SK-N-SH treated with all-trans-retinoic acid at 6 μM for 48 hours (cell line): ENCODE measurements at regions not wholly inside any gene's neighbourhood (a gene's known extent, or its start where the extent isn't known, plus 50 kb on each side); places are given as distances from the start of the nearest gene placed in this dataset.

ENCODE experiments used
- ATAC-seq: fragments of 200-7000 bp; cut with Tn5 transposase; 3 replicates; pipeline ENCODE4 v1.9.1; 2020; ENCODE audit warnings: mild to moderate bottlenecking, moderate library complexity
- BACH2 ChIP-seq: fragments of 250-450 bp; sonication (Bioruptor Pico); IDR thresholded peaks from 2 replicates; pipeline ENCODE4 v1.9.0; 2021; ENCODE audit warnings: mild to moderate bottlenecking, borderline replicate concordance
- CSDC2 ChIP-seq: fragments of 250-450 bp; sonication (Bioruptor Pico); IDR thresholded peaks from 2 replicates; pipeline ENCODE4 v1.5.0; 2020; ENCODE audit warnings: mild to moderate bottlenecking, moderate library complexity
- ESRRG ChIP-seq: fragments of 250-450 bp; sonication (Bioruptor Pico); IDR thresholded peaks from 2 replicates; pipeline ENCODE4 v1.6.1; 2021; ENCODE audit warnings: mild to moderate bottlenecking
- GLIS3 ChIP-seq: fragments of 250-450 bp; sonication (Bioruptor Pico); IDR thresholded peaks from 2 replicates; pipeline ENCODE4 v1.5.0; 2020; ENCODE audit warnings: mild to moderate bottlenecking, moderate library complexity
- ISL1 ChIP-seq: fragments of 250-450 bp; sonication (Bioruptor Pico); IDR thresholded peaks from 2 replicates; pipeline ENCODE4 v2.1.2; 2022; ENCODE audit warnings: mild to moderate bottlenecking, moderate library complexity
- OSR1 ChIP-seq: fragments of 250-450 bp; sonication (Bioruptor Pico); IDR thresholded peaks from 2 replicates; pipeline ENCODE4 v1.8.0; 2022; ENCODE audit warnings: moderate library complexity, mild to moderate bottlenecking, inconsistent platforms
- PPARA ChIP-seq: fragments of 250-450 bp; sonication (Bioruptor Pico); IDR thresholded peaks from 2 replicates; pipeline ENCODE4 v1.5.0; 2020; ENCODE audit warnings: mild to moderate bottlenecking, borderline replicate concordance
- RARB ChIP-seq: fragments of 250-450 bp; sonication (Bioruptor Pico); IDR thresholded peaks from 2 replicates; pipeline ENCODE4 v1.8.0; 2021; ENCODE audit warnings: mild to moderate bottlenecking, moderate library complexity
- SNAI2 ChIP-seq: fragments of 250-450 bp; sonication (Bioruptor Pico); IDR thresholded peaks from 2 replicates; pipeline ENCODE4 v1.5.0; 2020; ENCODE audit warnings: mild to moderate bottlenecking, moderate library complexity
- TCF4 ChIP-seq: fragments of 250-450 bp; sonication (Bioruptor Pico); IDR thresholded peaks from 2 replicates; pipeline ENCODE4 v1.8.0; 2021; ENCODE audit warnings: mild to moderate bottlenecking, moderate library complexity, borderline replicate concordance
- TOX ChIP-seq: fragments of 250-450 bp; sonication (Bioruptor Pico); IDR thresholded peaks from 2 replicates; pipeline ENCODE4 v1.8.0; 2021; ENCODE audit warnings: mild to moderate bottlenecking, moderate library complexity, borderline replicate concordance
- ZC3H10 ChIP-seq: fragments of 250-450 bp; sonication (Bioruptor Pico); IDR thresholded peaks from 2 replicates; pipeline ENCODE4 v1.5.1; 2021; ENCODE audit warnings: mild to moderate bottlenecking, moderate library complexity
- ZFP3 ChIP-seq: fragments of 250-450 bp; sonication (Bioruptor Pico); IDR thresholded peaks from 2 replicates; pipeline ENCODE4 v1.5.0; 2020; ENCODE audit warnings: mild to moderate bottlenecking, moderate library complexity
- ZFP30 ChIP-seq: fragments of 450-650 bp; formaldehyde crosslinking; IDR thresholded peaks from 2 replicates; pipeline ENCODE4 v1.5.0; 2022; ENCODE audit warnings: mild to moderate bottlenecking, moderate library complexity
- ZNF565 ChIP-seq: fragments of 450-650 bp; formaldehyde crosslinking; conservative IDR thresholded peaks from 2 replicates; pipeline ENCODE4 v1.5.0; 2020; ENCODE audit warnings: low read depth, mild to moderate bottlenecking, moderate library complexity
- ZNF70 ChIP-seq: fragments of 450-650 bp; formaldehyde crosslinking; IDR thresholded peaks from 2 replicates; pipeline ENCODE4 v1.5.0; 2020; ENCODE audit warnings: mild to moderate bottlenecking, moderate library complexity
- ZNF8 ChIP-seq: fragments of 450-650 bp; formaldehyde crosslinking; IDR thresholded peaks from 2 replicates; pipeline ENCODE4 v1.5.0; 2020; ENCODE audit warnings: mild to moderate bottlenecking, moderate library complexity
- TF ChIP-seq, protein P1 (sequence below): fragments of 250-450 bp; sonication (Bioruptor Pico); IDR thresholded peaks from 2 replicates; pipeline ENCODE4 v1.8.0; 2021; ENCODE audit warnings: low read depth, mild to moderate bottlenecking, moderate library complexity, borderline replicate concordance
- TF ChIP-seq, protein P2 (sequence below): fragments of 250-450 bp; sonication (Bioruptor Pico); IDR thresholded peaks from 2 replicates; pipeline ENCODE4 v1.5.1; 2020; ENCODE audit warnings: low read depth, mild to moderate bottlenecking, moderate library complexity
- TF ChIP-seq, protein P3 (sequence below): fragments of 250-450 bp; sonication (Bioruptor Pico); IDR thresholded peaks from 2 replicates; pipeline ENCODE4 v1.5.1; 2021; ENCODE audit warnings: mild to moderate bottlenecking, moderate library complexity
- TF ChIP-seq, protein P4 (sequence below): fragments of 250-450 bp; sonication (Bioruptor Pico); IDR thresholded peaks from 2 replicates; pipeline ENCODE4 v1.8.0; 2020; ENCODE audit warnings: mild to moderate bottlenecking, moderate library complexity, borderline replicate concordance
- TF ChIP-seq, protein P5 (sequence below): fragments of 250-450 bp; sonication (Bioruptor Pico); IDR thresholded peaks from 2 replicates; pipeline ENCODE4 v1.5.0; 2020; ENCODE audit warnings: mild to moderate bottlenecking, moderate library complexity

DNA sequence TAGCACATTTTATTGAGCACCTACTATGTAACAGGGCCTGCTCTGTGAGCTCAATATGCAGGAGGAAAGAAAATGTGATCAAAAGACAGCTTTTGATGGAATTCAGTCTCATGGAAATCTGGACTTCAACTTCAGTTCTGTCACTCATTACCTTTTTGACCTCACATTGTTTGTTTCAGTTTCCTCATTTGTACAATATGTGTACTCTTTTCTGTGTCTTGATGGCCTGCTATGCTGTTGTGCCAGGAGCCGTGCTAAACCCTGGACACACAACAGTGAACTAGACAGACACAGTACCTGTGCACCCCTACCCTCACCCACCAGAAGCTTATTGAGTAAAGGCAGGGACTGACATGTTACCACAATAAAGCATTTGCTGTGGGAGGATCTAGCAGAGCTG lies 162.9 kb upstream of the FGGY start:
- TF ChIP-seq RARB (CRISPR knock-in tag), result no peak
- TF ChIP-seq ESRRG (CRISPR knock-in tag), result no peak
- no peak for TF ChIP-seq ZC3H10 (CRISPR knock-in tag)
- no peak for TF ChIP-seq GLIS3 (CRISPR knock-in tag)
- no peak for TF ChIP-seq TOX (CRISPR knock-in tag)
- TF ChIP-seq, protein P1, sequence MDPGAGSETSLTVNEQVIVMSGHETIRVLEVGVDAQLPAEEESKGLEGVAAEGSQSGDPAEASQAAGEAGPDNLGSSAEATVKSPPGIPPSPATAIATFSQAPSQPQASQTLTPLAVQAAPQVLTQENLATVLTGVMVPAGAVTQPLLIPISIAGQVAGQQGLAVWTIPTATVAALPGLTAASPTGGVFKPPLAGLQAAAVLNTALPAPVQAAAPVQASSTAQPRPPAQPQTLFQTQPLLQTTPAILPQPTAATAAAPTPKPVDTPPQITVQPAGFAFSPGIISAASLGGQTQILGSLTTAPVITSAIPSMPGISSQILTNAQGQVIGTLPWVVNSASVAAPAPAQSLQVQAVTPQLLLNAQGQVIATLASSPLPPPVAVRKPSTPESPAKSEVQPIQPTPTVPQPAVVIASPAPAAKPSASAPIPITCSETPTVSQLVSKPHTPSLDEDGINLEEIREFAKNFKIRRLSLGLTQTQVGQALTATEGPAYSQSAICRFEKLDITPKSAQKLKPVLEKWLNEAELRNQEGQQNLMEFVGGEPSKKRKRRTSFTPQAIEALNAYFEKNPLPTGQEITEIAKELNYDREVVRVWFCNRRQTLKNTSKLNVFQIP, result no peak
- TF ChIP-seq ZNF8, result no peak
- TF ChIP-seq TCF4 (CRISPR knock-in tag), result no peak
- no peak for TF ChIP-seq SNAI2 (CRISPR knock-in tag)
- no peak for TF ChIP-seq ZNF70 (CRISPR knock-in tag)
- TF ChIP-seq, protein P2, sequence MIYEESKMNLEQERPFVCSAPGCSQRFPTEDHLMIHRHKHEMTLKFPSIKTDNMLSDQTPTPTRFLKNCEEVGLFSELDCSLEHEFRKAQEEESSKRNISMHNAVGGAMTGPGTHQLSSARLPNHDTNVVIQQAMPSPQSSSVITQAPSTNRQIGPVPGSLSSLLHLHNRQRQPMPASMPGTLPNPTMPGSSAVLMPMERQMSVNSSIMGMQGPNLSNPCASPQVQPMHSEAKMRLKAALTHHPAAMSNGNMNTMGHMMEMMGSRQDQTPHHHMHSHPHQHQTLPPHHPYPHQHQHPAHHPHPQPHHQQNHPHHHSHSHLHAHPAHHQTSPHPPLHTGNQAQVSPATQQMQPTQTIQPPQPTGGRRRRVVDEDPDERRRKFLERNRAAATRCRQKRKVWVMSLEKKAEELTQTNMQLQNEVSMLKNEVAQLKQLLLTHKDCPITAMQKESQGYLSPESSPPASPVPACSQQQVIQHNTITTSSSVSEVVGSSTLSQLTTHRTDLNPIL, result no peak
- TF ChIP-seq, protein P3, sequence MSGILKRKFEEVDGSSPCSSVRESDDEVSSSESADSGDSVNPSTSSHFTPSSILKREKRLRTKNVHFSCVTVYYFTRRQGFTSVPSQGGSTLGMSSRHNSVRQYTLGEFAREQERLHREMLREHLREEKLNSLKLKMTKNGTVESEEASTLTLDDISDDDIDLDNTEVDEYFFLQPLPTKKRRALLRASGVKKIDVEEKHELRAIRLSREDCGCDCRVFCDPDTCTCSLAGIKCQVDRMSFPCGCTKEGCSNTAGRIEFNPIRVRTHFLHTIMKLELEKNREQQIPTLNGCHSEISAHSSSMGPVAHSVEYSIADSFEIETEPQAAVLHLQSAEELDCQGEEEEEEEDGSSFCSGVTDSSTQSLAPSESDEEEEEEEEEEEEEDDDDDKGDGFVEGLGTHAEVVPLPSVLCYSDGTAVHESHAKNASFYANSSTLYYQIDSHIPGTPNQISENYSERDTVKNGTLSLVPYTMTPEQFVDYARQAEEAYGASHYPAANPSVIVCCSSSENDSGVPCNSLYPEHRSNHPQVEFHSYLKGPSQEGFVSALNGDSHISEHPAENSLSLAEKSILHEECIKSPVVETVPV, result no peak
- TF ChIP-seq BACH2, result no peak
- TF ChIP-seq PPARA, result no peak
- no peak for ATAC-seq

DNA sequence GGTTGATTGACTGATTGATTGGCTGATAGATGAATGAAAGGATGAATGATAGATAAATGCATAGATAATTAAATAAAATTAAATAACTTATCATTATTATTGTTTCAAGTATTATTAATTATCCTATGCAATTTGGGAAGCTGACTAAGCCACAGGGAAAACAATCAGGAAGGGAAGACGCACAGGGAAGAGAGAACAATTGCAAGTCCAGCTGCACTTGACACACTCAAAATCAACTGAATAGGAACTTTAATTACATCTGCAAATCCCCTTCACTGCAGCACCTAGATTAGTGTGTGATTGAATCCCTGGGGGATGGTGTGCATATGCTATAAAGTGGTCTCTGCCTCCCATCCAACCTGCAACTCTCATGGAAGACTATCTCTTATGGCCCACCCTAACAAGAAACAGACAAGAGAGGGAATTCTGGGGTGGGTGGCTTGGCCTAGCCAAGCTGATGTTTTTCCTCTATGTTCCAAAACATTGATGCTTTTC lies 161.1 kb upstream of the FGGY start:
- no peak for TF ChIP-seq RARB (CRISPR knock-in tag)
- TF ChIP-seq SNAI2 (CRISPR knock-in tag), result no peak
- no peak for TF ChIP-seq ZNF8
- TF ChIP-seq, protein P1, result no peak
- TF ChIP-seq ZNF70 (CRISPR knock-in tag), result no peak
- TF ChIP-seq ZFP3 (CRISPR knock-in tag), result no peak
- no peak for TF ChIP-seq BACH2
- TF ChIP-seq, protein P4, sequence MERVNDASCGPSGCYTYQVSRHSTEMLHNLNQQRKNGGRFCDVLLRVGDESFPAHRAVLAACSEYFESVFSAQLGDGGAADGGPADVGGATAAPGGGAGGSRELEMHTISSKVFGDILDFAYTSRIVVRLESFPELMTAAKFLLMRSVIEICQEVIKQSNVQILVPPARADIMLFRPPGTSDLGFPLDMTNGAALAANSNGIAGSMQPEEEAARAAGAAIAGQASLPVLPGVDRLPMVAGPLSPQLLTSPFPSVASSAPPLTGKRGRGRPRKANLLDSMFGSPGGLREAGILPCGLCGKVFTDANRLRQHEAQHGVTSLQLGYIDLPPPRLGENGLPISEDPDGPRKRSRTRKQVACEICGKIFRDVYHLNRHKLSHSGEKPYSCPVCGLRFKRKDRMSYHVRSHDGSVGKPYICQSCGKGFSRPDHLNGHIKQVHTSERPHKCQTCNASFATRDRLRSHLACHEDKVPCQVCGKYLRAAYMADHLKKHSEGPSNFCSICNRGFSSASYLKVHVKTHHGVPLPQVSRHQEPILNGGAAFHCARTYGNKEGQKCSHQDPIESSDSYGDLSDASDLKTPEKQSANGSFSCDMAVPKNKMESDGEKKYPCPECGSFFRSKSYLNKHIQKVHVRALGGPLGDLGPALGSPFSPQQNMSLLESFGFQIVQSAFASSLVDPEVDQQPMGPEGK (CRISPR knock-in tag), result no peak
- TF ChIP-seq CSDC2 (CRISPR knock-in tag), result no peak
- TF ChIP-seq ISL1 (CRISPR knock-in tag), result no peak
- no peak for TF ChIP-seq ZNF565 (CRISPR knock-in tag)
- TF ChIP-seq, protein P5, sequence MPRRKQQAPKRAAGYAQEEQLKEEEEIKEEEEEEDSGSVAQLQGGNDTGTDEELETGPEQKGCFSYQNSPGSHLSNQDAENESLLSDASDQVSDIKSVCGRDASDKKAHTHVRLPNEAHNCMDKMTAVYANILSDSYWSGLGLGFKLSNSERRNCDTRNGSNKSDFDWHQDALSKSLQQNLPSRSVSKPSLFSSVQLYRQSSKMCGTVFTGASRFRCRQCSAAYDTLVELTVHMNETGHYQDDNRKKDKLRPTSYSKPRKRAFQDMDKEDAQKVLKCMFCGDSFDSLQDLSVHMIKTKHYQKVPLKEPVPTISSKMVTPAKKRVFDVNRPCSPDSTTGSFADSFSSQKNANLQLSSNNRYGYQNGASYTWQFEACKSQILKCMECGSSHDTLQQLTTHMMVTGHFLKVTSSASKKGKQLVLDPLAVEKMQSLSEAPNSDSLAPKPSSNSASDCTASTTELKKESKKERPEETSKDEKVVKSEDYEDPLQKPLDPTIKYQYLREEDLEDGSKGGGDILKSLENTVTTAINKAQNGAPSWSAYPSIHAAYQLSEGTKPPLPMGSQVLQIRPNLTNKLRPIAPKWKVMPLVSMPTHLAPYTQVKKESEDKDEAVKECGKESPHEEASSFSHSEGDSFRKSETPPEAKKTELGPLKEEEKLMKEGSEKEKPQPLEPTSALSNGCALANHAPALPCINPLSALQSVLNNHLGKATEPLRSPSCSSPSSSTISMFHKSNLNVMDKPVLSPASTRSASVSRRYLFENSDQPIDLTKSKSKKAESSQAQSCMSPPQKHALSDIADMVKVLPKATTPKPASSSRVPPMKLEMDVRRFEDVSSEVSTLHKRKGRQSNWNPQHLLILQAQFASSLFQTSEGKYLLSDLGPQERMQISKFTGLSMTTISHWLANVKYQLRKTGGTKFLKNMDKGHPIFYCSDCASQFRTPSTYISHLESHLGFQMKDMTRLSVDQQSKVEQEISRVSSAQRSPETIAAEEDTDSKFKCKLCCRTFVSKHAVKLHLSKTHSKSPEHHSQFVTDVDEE (CRISPR knock-in tag), result no peak
- no peak for TF ChIP-seq ZC3H10 (CRISPR knock-in tag)
- no peak for TF ChIP-seq PPARA
- no peak for TF ChIP-seq TCF4 (CRISPR knock-in tag)
- no peak for TF ChIP-seq TOX (CRISPR knock-in tag)
- TF ChIP-seq ZFP30 (CRISPR knock-in tag), result no peak
- TF ChIP-seq, protein P2, result no peak
- no peak for TF ChIP-seq OSR1 (CRISPR knock-in tag)
- no peak for TF ChIP-seq ESRRG (CRISPR knock-in tag)
- ATAC-seq, result no peak
